ENCODE measurements at regions not wholly inside any gene's neighbourhood (a gene's known extent, or its start where the extent isn't known, plus 50 kb on each side); places are given as distances from the start of the nearest gene placed in this dataset.
"Not testable (repeated sequence)": the region's sequence is repeated elsewhere in the genome, so short reads cannot be mapped to it uniquely, and the experiment has no call there.

DNA sequence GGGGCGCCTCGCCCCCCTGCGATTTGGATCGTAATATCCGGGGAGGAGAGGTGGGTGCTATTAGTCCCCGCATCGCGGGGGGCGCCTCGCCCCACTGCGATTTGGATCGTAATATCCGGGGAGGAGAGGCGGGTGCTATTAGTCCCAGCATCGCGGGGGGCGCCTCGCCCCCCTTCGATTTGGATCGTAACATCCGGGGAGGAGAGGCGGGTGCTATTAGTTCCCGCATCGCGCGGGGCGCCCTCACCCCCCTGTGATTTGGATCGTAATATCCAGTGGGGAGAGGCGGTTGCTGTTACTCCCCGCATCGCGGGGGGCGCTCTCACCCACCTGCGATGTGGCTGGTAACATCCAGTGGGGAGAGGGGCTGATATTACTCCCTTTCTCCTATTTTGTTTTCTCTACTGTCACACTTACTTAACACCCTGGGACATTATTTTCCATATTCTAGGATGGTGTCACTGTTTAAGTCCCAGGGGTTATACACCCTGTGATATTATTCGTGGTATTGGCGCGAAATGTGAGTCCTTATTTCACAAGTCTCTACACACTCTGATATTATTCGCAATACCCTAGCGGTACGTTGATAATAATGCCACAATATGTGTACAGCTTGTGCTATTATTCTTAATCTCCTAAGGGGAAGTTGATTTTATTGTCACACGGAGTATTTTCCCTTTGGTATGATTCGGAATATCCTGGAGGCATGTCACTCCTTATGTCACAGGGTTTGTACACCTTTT lies 57.8 kb upstream of the ALDH3B2 start:
- DNase-seq (ENCODE audit: low spot score): no peak
- in situ Hi-C loops (cut with HindIII; ENCODE audit: low sequenced_read_pairs): no loop called here

DNA sequence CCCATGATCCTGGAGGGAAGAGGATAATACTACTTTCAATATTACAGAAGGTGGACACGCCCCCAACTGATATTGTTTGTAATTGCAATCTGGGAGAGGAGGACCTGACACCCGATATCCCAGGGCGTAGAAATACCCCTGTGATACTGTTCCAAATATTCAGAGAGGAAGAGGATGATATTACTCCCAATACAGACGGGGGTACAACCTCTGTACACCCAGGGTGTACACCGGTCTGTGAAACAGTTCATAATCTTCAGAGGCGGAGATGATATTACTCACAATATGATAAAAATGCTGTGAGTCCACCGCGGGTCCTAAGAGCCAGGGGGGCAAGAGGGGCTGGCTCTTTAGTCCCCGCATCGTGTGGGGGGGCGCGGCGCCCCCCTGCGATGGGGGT lies 57.2 kb upstream of the ALDH3B2 start:
- DNase-seq (ENCODE audit: low spot score): no peak
- in situ Hi-C loops (cut with HindIII; ENCODE audit: low sequenced_read_pairs): no loop called here

DNA sequence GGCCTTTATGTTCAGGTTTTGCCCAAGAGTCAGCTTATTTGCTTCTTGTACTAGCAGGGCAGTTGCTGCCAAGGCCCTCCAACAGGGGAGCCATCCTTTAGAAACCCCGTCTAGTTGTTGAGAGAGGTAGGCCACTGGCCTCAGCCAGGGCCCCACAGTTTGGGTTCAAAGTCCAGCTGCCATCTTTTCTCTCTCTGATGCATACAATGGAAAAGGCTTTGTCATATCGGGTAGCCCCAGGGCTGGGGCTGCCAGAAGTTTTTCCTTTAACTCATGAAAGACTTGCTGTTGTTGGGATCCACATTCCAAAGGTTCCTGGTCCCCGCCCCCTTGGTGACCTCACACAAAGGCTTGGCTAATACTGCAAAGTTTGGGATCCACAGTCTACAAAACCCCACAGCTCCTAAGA lies 53.7 kb upstream of the ALDH3B2 start:
- DNase-seq (ENCODE audit: low spot score); in situ Hi-C loops (cut with HindIII; ENCODE audit: low sequenced_read_pairs): not testable (repeated sequence)

DNA sequence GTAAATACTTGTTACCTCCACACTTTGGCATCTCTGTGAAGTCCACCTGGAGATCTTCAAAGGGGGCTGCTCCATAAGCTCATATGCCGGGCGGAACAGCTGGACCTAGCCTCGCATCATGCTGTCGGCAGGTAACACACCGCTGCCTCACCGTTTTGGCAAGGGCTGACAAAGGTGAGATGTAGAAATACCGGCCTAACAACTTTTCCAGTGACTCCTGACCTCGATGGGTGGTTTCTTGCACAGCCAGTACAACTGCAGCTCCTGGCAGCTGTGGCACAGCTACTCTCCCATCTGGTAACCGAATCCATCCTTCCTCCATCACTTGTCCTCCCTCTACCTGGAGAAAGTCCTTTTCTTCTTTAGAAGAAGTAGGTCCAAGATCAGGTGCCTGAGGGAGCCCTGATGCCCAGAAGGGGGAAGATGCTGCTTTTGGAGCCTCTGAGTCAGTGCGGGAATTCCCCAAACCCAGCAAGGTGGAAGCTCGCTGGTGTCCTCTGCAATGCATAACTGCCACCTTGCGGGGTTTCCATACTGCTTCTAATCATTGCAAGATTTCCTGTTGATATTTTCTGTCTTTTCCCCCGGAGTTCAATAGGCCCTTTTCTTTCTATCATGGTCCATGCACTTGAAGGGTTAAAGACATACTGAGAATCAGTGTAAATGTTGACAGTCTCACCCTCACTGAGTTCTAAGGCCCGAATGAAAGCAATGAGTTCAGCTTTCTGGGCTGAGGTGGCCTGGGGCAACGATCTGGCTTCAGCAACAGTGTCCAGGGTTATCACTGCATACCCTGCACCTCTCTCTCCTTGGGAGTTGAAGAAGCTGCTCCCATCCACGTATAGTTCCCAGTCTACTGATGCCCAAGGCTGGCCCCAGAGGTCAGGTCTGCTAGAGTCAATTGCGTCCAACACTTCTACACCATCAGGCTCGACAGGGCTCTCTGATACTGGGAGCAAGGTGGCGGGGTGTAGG lies 52.9 kb upstream of the ALDH3B2 start:
- DNase-seq (ENCODE audit: low spot score); in situ Hi-C loops (cut with HindIII; ENCODE audit: low sequenced_read_pairs): not testable (repeated sequence)

Measured in G401 (cell line).